ENCODE measurements at regions not wholly inside any gene's neighbourhood (a gene's known extent, or its start where the extent isn't known, plus 50 kb on each side); places are given as distances from the start of the nearest gene placed in this dataset.

GRCh38 chr6:203661-204060 is 88.6 kb upstream of the DUSP22 start:
- DNase-seq (ENCODE audit: low spot score): no peak
- in situ Hi-C loops (cut with HindIII; ENCODE audit: low sequenced_read_pairs): no loop called here

- DNase-seq (ENCODE audit: low spot score): no peak
Observed at GRCh38 chr6:206264-206663, 86.0 kb upstream of the DUSP22 start.

GRCh38 chr6:208364-208763 is 83.9 kb upstream of the DUSP22 start:
- in situ Hi-C loops (cut with HindIII; ENCODE audit: low sequenced_read_pairs): no loop called here
- no peak for DNase-seq (ENCODE audit: low spot score)

More at GRCh38 chr6:206264-206663, 86.0 kb upstream of the DUSP22 start:
- in situ Hi-C loops (cut with HindIII; ENCODE audit: low sequenced_read_pairs): no loop called here

- in situ Hi-C loops (cut with HindIII; ENCODE audit: low sequenced_read_pairs): no loop called here
Observed at GRCh38 chr6:208938-209337, 83.3 kb upstream of the DUSP22 start.

GRCh38 chr6:209432-210103 is 82.7 kb upstream of the DUSP22 start:
- in situ Hi-C loops (cut with HindIII; ENCODE audit: low sequenced_read_pairs): no loop called here
- no peak for DNase-seq (ENCODE audit: low spot score)

More at GRCh38 chr6:208938-209337, 83.3 kb upstream of the DUSP22 start:
- no peak for DNase-seq (ENCODE audit: low spot score)

- DNase-seq (ENCODE audit: low spot score): no peak
- in situ Hi-C loops (cut with HindIII; ENCODE audit: low sequenced_read_pairs): no loop called here
Observed at GRCh38 chr6:210104-210456, 82.2 kb upstream of the DUSP22 start.

GRCh38 chr6:210778-211374 is 81.4 kb upstream of the DUSP22 start:
- DNase-seq (ENCODE audit: low spot score): no peak
- in situ Hi-C loops (cut with HindIII; ENCODE audit: low sequenced_read_pairs): no loop called here

- DNase-seq (ENCODE audit: low spot score): no peak
- in situ Hi-C loops (cut with HindIII; ENCODE audit: low sequenced_read_pairs): no loop called here
Observed at GRCh38 chr6:211871-212497, 80.3 kb upstream of the DUSP22 start.

- DNase-seq (ENCODE audit: low spot score): no peak
- in situ Hi-C loops (cut with HindIII; ENCODE audit: low sequenced_read_pairs): no loop called here
Observed at GRCh38 chr6:213284-213683, 79.0 kb upstream of the DUSP22 start.

GRCh38 chr6:214428-214827 is 77.9 kb upstream of the DUSP22 start:
- in situ Hi-C loops (cut with HindIII; ENCODE audit: low sequenced_read_pairs): no loop called here
- no peak for DNase-seq (ENCODE audit: low spot score)

- no peak for DNase-seq (ENCODE audit: low spot score)
- in situ Hi-C loops (cut with HindIII; ENCODE audit: low sequenced_read_pairs): no loop called here
Observed at GRCh38 chr6:215335-216034, 76.8 kb upstream of the DUSP22 start.

GRCh38 chr6:217048-217659 is 75.1 kb upstream of the DUSP22 start:
- no peak for DNase-seq (ENCODE audit: low spot score)
- in situ Hi-C loops (cut with HindIII; ENCODE audit: low sequenced_read_pairs): no loop called here

GRCh38 chr6:218153-219018 is 73.9 kb upstream of the DUSP22 start:
- DNase-seq (ENCODE audit: low spot score): no peak
- in situ Hi-C loops (cut with HindIII; ENCODE audit: low sequenced_read_pairs): no loop called here

GRCh38 chr6:219019-219570 is 73.2 kb upstream of the DUSP22 start:
- in situ Hi-C loops (cut with HindIII; ENCODE audit: low sequenced_read_pairs): no loop called here
- DNase-seq (ENCODE audit: low spot score): no peak

- in situ Hi-C loops (cut with HindIII; ENCODE audit: low sequenced_read_pairs): no loop called here
Observed at GRCh38 chr6:219641-220198, 72.6 kb upstream of the DUSP22 start.

GRCh38 chr6:220312-220711 is 72.0 kb upstream of the DUSP22 start:
- no peak for DNase-seq (ENCODE audit: low spot score)
- in situ Hi-C loops (cut with HindIII; ENCODE audit: low sequenced_read_pairs): no loop called here

More at GRCh38 chr6:219641-220198, 72.6 kb upstream of the DUSP22 start:
- no peak for DNase-seq (ENCODE audit: low spot score)

- in situ Hi-C loops (cut with HindIII; ENCODE audit: low sequenced_read_pairs): no loop called here
- DNase-seq (ENCODE audit: low spot score): no peak
Observed at GRCh38 chr6:220721-221475, 71.4 kb upstream of the DUSP22 start.
